Immature natural killer cell (primary cell): ENCODE measurements at regions not wholly inside any gene's neighbourhood (a gene's known extent, or its start where the extent isn't known, plus 50 kb on each side); places are given as distances from the start of the nearest gene placed in this dataset.

ENCODE experiments used
- DNase-seq, 3 donors: peaks; one replicate each; pipeline ENCODE4 v3.0.0; 2022; ENCODE audit warnings: mixed read lengths in 1 of 3
- H3K27ac Mint-ChIP-seq, 6 donors: one replicate each; pipeline ENCODE4 v1.8.0; 2020; ENCODE audit warnings: mixed read lengths in 6 of 6, mild to moderate bottlenecking in 5 of 6, inconsistent platforms in 4 of 6, moderate library complexity in 3 of 6
- H3K27me3 Mint-ChIP-seq, 3 donors: one replicate each; pipeline ENCODE4 v1.8.0; 2020 to 2021; ENCODE audit warnings: low read depth in 3 of 3, mild to moderate bottlenecking in 3 of 3, mixed read lengths in 3 of 3, moderate library complexity in 3 of 3, inconsistent platforms in 1 of 3
- H3K36me3 Mint-ChIP-seq, 3 donors: one replicate each; pipeline ENCODE4 v1.8.0; 2020; ENCODE audit warnings: mixed read lengths in 3 of 3, inconsistent platforms in 2 of 3, mild to moderate bottlenecking in 2 of 3
- H3K4me1 Mint-ChIP-seq, 2 donors: one replicate each; pipeline ENCODE4 v1.8.0; 2020; ENCODE audit warnings: inconsistent platforms in 2 of 2, mild to moderate bottlenecking in 2 of 2, mixed read lengths in 2 of 2, moderate library complexity in 1 of 2
- H3K4me3 Mint-ChIP-seq, 5 donors: one replicate each; pipeline ENCODE4 v1.8.0; 2020; ENCODE audit warnings: mild to moderate bottlenecking in 5 of 5, mixed read lengths in 5 of 5, inconsistent platforms in 3 of 5, moderate library complexity in 3 of 5
- H3K9me3 Mint-ChIP-seq, 6 donors: one replicate each; pipeline ENCODE4 v1.8.0; 2020; ENCODE audit warnings: mild to moderate bottlenecking in 6 of 6, mixed read lengths in 6 of 6, inconsistent platforms in 4 of 6, moderate library complexity in 3 of 6

GRCh38 chr13:74215420-74215819 is 81.2 kb upstream of the KLF12 start:
- peaks cover 0 to 6% (median 3%) of the 10 kb centered on the region in 3 donors for H3K27me3 Mint-ChIP-seq
- peaks cover 0 to 8% (median 0%) of the 10 kb centered on the region in 3 donors for H3K36me3 Mint-ChIP-seq
- no peak overlapping the region for H3K4me3 Mint-ChIP-seq
- H3K27ac Mint-ChIP-seq: no peak overlapping the region
- no peaks in the 10 kb centered on the region for H3K9me3 Mint-ChIP-seq
- DNase-seq: no peak
- no peaks in the 10 kb centered on the region for H3K4me1 Mint-ChIP-seq

- no peaks in the 10 kb centered on the region for H3K9me3 Mint-ChIP-seq
Measured at GRCh38 chr13:74214321-74214720, 80.1 kb upstream of the KLF12 start.

DNA sequence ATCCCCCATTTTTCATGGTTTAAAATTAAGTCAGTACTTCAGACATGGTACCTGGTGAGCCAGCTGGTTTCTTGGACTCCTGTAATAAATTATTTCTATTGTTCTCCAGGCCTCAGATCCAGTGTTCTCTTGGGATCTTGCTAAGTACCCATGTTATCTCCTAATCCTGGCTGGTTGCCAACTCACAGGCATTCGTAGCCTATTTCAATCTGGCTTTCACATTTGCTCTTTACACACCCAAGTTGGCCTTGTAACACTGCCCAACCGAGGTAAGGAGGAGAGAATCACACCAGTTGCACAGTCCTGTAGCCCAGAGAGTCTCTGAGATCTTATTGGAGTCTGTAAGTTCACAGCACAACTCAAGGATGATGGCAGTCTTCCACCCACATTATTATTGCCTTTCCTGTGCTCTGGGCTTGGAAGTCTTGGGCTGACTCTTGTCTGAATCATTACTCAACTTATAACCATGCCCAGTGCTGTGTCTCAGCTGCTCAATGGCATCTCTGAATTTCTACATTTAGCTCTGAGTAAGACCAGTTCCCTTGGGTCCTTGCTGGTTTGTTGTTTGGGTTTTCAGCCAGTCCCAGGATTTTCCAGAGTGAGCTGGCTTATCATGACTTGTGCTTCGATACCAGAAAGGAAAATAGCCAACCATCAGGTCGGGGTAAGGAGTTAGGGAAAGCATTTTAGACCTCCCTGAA is 76.6 kb upstream of the KLF12 start:
- Mint-ChIP-seq H3K4me3 (no peak overlapping the region), H3K36me3 (peaks cover 0 to 13% (median 0%) of the 10 kb centered on the region in 3 donors), H3K27ac (no peak overlapping the region), H3K9me3 (peaks cover 0 to 6% (median 0%) of the 10 kb centered on the region in 6 donors), H3K27me3 (peaks cover 0 to 5% (median 3%) of the 10 kb centered on the region in 3 donors), H3K4me1 (no peaks in the 10 kb centered on the region)
- DNase-seq: no peak

More at GRCh38 chr13:74214321-74214720, 80.1 kb upstream of the KLF12 start:
- Mint-ChIP-seq H3K4me1 (no peaks in the 10 kb centered on the region), H3K27me3 (peaks cover 0 to 6% (median 3%) of the 10 kb centered on the region in 3 donors), H3K36me3 (peaks cover 0 to 8% (median 0%) of the 10 kb centered on the region in 3 donors), H3K27ac (no peak overlapping the region), H3K4me3 (no peak overlapping the region)
- DNase-seq: no peak

DNA sequence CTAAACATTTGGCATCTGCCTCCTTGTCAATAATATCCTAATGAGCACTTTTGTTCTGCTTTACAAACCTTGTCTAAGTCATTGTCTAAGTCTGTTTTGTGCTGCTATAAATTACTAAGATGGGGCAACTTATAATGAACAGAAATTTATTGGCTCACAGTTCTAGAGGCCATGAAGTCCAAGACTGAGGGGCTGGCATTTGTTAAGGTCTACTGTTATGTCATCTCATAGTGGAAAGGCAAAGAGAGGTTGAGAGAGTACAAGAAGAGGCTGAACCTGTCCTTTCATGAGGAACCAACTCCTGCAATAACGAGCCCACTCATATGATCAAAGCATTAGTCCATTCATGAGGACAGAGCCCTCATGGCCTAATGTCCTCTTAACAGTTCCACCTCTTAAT is 72.7 kb upstream of the KLF12 start:
- Mint-ChIP-seq H3K9me3 (peaks cover 0 to 6% (median 0%) of the 10 kb centered on the region in 6 donors), H3K27me3 (peaks cover 0 to 3% (median 2%) of the 10 kb centered on the region in 3 donors), H3K36me3 (peaks cover 0 to 12% (median 3%) of the 10 kb centered on the region in 3 donors), H3K4me3 (no peak overlapping the region), H3K27ac (peak overlapping the region in 1 of 6 donors; percentile 16), H3K4me1 (no peaks in the 10 kb centered on the region)
- no peak for DNase-seq

DNA sequence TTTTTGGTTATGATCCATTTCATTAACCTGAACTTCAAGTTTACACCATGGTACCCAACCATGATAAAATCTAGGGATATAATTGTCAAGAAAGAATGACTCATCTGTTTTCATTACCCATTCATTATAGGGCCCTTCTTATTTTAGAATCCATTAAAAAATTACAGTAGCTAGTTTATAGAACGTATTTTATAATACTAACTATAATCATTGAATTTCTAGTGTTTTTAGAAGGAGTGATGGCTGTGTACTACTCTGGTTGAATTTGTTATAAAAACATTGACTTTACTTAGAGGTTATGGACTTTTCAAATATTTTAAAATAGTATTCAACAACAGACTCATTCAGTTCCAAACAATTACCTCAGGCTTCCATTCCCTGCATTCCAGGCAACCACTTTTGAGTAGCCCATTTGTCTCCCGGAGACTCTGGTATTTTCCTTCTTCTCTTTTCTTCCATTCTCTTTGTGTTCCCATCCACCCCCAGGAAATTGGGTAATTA is 71.9 kb upstream of the KLF12 start:
- H3K27me3 Mint-ChIP-seq: peaks cover 0 to 3% (median 2%) of the 10 kb centered on the region in 3 donors

GRCh38 chr13:74205313-74205690 is 71.1 kb upstream of the KLF12 start:
- DNase-seq: no peak
- no peak overlapping the region for H3K27ac Mint-ChIP-seq
- H3K4me1 Mint-ChIP-seq: no peaks in the 10 kb centered on the region
- no peak overlapping the region for H3K4me3 Mint-ChIP-seq
- peaks cover 0 to 2% (median 0%) of the 10 kb centered on the region in 3 donors for H3K27me3 Mint-ChIP-seq
- peaks cover 0 to 6% (median 0%) of the 10 kb centered on the region in 6 donors for H3K9me3 Mint-ChIP-seq
- peaks cover 0 to 8% (median 3%) of the 10 kb centered on the region in 3 donors for H3K36me3 Mint-ChIP-seq

More for the DNA sequence above, 71.9 kb upstream of the KLF12 start:
- peaks cover 0 to 6% (median 0%) of the 10 kb centered on the region in 6 donors for H3K9me3 Mint-ChIP-seq
- DNase-seq: no peak
- no peaks in the 10 kb centered on the region for H3K4me1 Mint-ChIP-seq
- no peak overlapping the region for H3K4me3 Mint-ChIP-seq
- no peak overlapping the region for H3K27ac Mint-ChIP-seq
- peaks cover 0 to 10% (median 3%) of the 10 kb centered on the region in 3 donors for H3K36me3 Mint-ChIP-seq

- Mint-ChIP-seq H3K27me3 (peaks cover 2 to 5% (median 2%) of the 10 kb centered on the region in 3 donors), H3K9me3 (peaks cover 0 to 6% (median 0%) of the 10 kb centered on the region in 6 donors), H3K4me3 (no peak overlapping the region), H3K27ac (no peak overlapping the region), H3K4me1 (no peaks in the 10 kb centered on the region), H3K36me3 (peaks cover 0 to 8% (median 3%) of the 10 kb centered on the region in 3 donors)
- no peak for DNase-seq
Measured at GRCh38 chr13:74204602-74205312, 70.6 kb upstream of the KLF12 start.

- H3K4me3 Mint-ChIP-seq: no peak overlapping the region
- no peaks in the 10 kb centered on the region for H3K4me1 Mint-ChIP-seq
- peaks cover 0 to 6% (median 0%) of the 10 kb centered on the region in 6 donors for H3K9me3 Mint-ChIP-seq
- peaks cover 2 to 5% (median 2%) of the 10 kb centered on the region in 3 donors for H3K27me3 Mint-ChIP-seq
- H3K27ac Mint-ChIP-seq: no peak overlapping the region
- DNase-seq: no peak
- H3K36me3 Mint-ChIP-seq: peaks cover 0 to 8% (median 3%) of the 10 kb centered on the region in 3 donors
Measured at GRCh38 chr13:74203576-74203975, 69.4 kb upstream of the KLF12 start.

GRCh38 chr13:74202129-74202813 is 68.1 kb upstream of the KLF12 start:
- Mint-ChIP-seq H3K9me3 (peaks cover 0 to 4% (median 0%) of the 10 kb centered on the region in 6 donors), H3K27me3 (peaks cover 2 to 5% (median 4%) of the 10 kb centered on the region in 3 donors), H3K27ac (no peak overlapping the region)

DNA sequence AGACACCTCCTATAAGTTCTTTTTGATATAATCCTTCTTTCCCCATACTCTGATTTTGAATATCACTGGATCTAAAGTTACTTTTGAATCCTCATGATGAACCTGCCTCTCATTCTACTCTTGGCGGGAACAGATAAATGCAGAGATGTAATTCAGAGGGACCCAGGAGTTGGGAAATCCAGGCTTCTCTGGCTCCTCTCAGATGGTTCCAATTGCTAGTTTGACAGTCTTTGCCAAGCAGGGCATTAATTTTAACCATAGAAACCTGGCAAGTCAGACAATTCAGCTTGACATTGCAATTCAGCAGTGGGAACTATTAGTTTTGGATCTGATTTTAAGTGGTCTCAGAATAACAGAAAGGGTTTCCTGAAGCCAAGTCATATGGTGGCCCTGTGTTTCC is 67.3 kb upstream of the KLF12 start:
- H3K4me3 Mint-ChIP-seq: no peak overlapping the region
- peaks cover 0 to 6% (median 3%) of the 10 kb centered on the region in 3 donors for H3K36me3 Mint-ChIP-seq
- no peak for DNase-seq
- H3K9me3 Mint-ChIP-seq: no peaks in the 10 kb centered on the region
- peaks cover 0 to 5% (median 4%) of the 10 kb centered on the region in 3 donors for H3K27me3 Mint-ChIP-seq
- no peak overlapping the region for H3K27ac Mint-ChIP-seq
- no peaks in the 10 kb centered on the region for H3K4me1 Mint-ChIP-seq

More at GRCh38 chr13:74202129-74202813, 68.1 kb upstream of the KLF12 start:
- no peaks in the 10 kb centered on the region for H3K4me1 Mint-ChIP-seq
- H3K36me3 Mint-ChIP-seq: peaks cover 0 to 11% (median 3%) of the 10 kb centered on the region in 3 donors
- no peak overlapping the region for H3K4me3 Mint-ChIP-seq
- DNase-seq: no peak

DNA sequence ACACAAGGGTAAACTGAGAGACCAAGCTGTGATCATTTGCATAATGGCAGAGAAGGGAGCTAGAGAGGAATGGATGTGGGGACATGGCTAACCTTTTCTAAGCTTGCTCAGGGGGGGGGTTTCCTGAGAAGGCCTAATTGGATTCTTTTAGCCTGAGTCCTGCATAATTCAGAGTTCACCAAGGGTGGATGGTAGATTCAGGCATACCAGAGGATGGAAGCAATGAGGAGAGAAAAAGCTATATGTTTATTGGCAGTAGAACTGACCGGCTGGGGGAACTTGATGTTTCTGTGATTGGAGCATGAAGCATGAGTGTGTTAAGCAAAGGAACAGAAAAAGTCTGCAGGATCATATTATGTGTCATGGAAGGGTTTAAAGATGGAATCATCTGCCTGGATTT is 65.9 kb upstream of the KLF12 start:
- Mint-ChIP-seq H3K36me3 (peaks cover 0 to 6% (median 3%) of the 10 kb centered on the region in 3 donors), H3K27me3 (peaks cover 0 to 6% (median 5%) of the 10 kb centered on the region in 3 donors), H3K9me3 (peaks cover 0 to 1% (median 0%) of the 10 kb centered on the region in 6 donors), H3K27ac (no peak overlapping the region), H3K4me1 (no peaks in the 10 kb centered on the region), H3K4me3 (no peak overlapping the region)
- DNase-seq: no peak

- Mint-ChIP-seq H3K4me3 (no peak overlapping the region), H3K27ac (no peak overlapping the region), H3K4me1 (no peaks in the 10 kb centered on the region), H3K27me3 (peaks cover 3 to 10% (median 8%) of the 10 kb centered on the region in 3 donors), H3K36me3 (peaks cover 0 to 3% (median 0%) of the 10 kb centered on the region in 3 donors), H3K9me3 (peaks cover 0 to 3% (median 0%) of the 10 kb centered on the region in 6 donors)
- DNase-seq: no peak
Measured at GRCh38 chr13:74197677-74198429, 63.6 kb upstream of the KLF12 start.

DNA sequence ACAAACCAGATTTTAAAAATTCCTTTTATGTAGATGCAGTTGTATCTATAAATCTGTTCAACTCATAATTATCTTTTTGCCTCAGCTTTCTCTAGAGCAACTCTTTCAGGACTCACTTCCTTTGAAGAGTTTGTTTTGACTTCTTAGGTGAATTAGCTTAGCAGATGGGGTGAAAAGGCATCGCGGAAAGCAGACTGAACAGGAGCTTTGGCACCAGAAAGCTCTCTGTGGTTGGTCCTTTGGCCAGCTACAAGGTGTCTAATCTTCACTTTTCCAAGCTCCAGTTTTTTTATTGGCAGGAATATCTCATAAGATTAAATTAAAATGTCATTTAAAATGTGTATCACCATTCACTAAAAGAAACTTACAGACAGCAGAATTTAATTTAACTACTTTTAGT is 60.6 kb upstream of the KLF12 start:
- Mint-ChIP-seq H3K36me3 (peaks cover 0 to 6% (median 0%) of the 10 kb centered on the region in 3 donors), H3K27me3 (peaks cover 3 to 9% (median 3%) of the 10 kb centered on the region in 3 donors), H3K4me3 (no peak overlapping the region), H3K9me3 (peaks cover 0 to 5% (median 0%) of the 10 kb centered on the region in 6 donors), H3K4me1 (peaks cover 8 to 11% of the 10 kb centered on the region in 2 donors), H3K27ac (no peak overlapping the region)
- DNase-seq: no peak
